Hepatocyte (in vitro differentiated cells): ENCODE measurements at regions not wholly inside any gene's neighbourhood (a gene's known extent, or its start where the extent isn't known, plus 50 kb on each side); places are given as distances from the start of the nearest gene placed in this dataset.

Source experiments
- CTCF ChIP-seq: fragments of 200-600 bp; sonication (generic); IDR thresholded peaks from 2 replicates; pipeline ENCODE4 v1.5.1; 2016; ENCODE audit warnings: antibody characterized with exemption, mild to moderate bottlenecking; ENCODE audit not compliant: poor library complexity
- EZH2 ChIP-seq: fragments of 200-600 bp; sonication (generic); IDR thresholded peaks from 2 replicates; pipeline ENCODE4 v1.6.1; 2016; ENCODE audit warnings: antibody characterized with exemption, mild to moderate bottlenecking, borderline replicate concordance
- EZH2phosphoT487 ChIP-seq: fragments of 200-600 bp; sonication (generic); IDR thresholded peaks from one replicate; pipeline ENCODE4 v1.6.1; 2018; ENCODE audit warnings: antibody characterized with exemption, mild to moderate bottlenecking, low read depth, moderate library complexity; ENCODE audit not compliant: unreplicated experiment, severe bottlenecking

- TF ChIP-seq CTCF (no peak), EZH2 (no peak), EZH2phosphoT487 (no peak)
These were observed 692.0 kb upstream of the NR5A2 start for GRCh38 chr1:199335496-199335895.
